HL-60 (cell line): ENCODE measurements at regions not wholly inside any gene's neighbourhood (a gene's known extent, or its start where the extent isn't known, plus 50 kb on each side); places are given as distances from the start of the nearest gene placed in this dataset.

ENCODE experiments used
- DNase-seq, 2 experiments: peaks; one replicate each; pipeline ENCODE4 v3.0.0-alpha.2; 2010 to 2020; ENCODE audit warnings: low read depth in 1 of 2, low spot score in 1 of 2
- H3K27ac ChIP-seq: fragments of 250-450 bp; sonication (Bioruptor Pico); replicated peaks from 2 replicates; pipeline ENCODE4 v1.5.1; 2020; ENCODE audit warnings: mild to moderate bottlenecking, moderate library complexity
- H3K27me3 ChIP-seq: fragments of 250-450 bp; sonication (Bioruptor Pico); 2 replicates; pipeline ENCODE4 v1.5.1; 2021; ENCODE audit warnings: mild to moderate bottlenecking, moderate library complexity; ENCODE audit not compliant: insufficient read depth, poor library complexity, severe bottlenecking
- H3K4me3 ChIP-seq: replicated peaks from 2 replicates; pipeline ENCODE4 v1.5.1; 2011; ENCODE audit warnings: mild to moderate bottlenecking, control low read depth, low read length; ENCODE audit not compliant: insufficient read depth
- GABPA ChIP-seq: IDR thresholded peaks from 2 replicates; pipeline ENCODE4 v1.6.1; 2012; ENCODE audit warnings: low read depth
- POLR2AphosphoS5 ChIP-seq: IDR thresholded peaks from 2 replicates; pipeline ENCODE4 v1.6.1; 2012; ENCODE audit warnings: low read depth
- SPI1 ChIP-seq: IDR thresholded peaks from 2 replicates; pipeline ENCODE4 v1.6.1; 2012; ENCODE audit warnings: low read depth, mild to moderate bottlenecking, borderline replicate concordance
- TF ChIP-seq, protein P1 (sequence below): IDR thresholded peaks from one replicate; pipeline ENCODE4 v1.5.1; 2011; ENCODE audit warnings: low read length, control low read depth, inconsistent platforms; ENCODE audit not compliant: insufficient read depth
- TF ChIP-seq, protein P2 (sequence below): IDR thresholded peaks from 2 replicates; pipeline ENCODE4 v1.6.1; 2012; ENCODE audit warnings: low read depth; ENCODE audit not compliant: insufficient replicate concordance

DNA sequence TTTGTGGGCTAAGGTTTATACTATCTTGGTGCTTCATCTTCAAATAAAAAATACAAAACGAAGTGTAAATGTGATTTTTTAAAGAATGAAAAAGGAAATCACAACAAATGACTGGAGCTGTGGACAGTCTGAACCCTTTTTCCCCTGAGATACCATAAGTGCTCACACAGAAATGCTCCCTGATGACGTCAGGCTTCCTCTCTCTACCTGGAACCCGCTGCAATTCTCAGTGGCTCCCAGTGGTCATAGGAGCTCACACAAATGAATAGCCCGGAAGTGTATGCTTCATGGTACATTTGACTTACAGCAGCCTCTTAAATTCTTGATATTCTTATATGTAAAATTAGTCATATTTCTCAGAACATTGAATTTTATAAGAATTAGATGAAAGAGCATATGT is 249.7 kb upstream of the GYPC start:
- Histone ChIP-seq H3K27me3 (no peaks in the 10 kb centered on the region), H3K4me3 (no peak overlapping the region), H3K27ac (no peak overlapping the region)
- TF ChIP-seq, protein P1, sequence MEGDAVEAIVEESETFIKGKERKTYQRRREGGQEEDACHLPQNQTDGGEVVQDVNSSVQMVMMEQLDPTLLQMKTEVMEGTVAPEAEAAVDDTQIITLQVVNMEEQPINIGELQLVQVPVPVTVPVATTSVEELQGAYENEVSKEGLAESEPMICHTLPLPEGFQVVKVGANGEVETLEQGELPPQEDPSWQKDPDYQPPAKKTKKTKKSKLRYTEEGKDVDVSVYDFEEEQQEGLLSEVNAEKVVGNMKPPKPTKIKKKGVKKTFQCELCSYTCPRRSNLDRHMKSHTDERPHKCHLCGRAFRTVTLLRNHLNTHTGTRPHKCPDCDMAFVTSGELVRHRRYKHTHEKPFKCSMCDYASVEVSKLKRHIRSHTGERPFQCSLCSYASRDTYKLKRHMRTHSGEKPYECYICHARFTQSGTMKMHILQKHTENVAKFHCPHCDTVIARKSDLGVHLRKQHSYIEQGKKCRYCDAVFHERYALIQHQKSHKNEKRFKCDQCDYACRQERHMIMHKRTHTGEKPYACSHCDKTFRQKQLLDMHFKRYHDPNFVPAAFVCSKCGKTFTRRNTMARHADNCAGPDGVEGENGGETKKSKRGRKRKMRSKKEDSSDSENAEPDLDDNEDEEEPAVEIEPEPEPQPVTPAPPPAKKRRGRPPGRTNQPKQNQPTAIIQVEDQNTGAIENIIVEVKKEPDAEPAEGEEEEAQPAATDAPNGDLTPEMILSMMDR: no peak
- TF ChIP-seq POLR2AphosphoS5 (no peak), GABPA (no peak), SPI1 (no peak)
- TF ChIP-seq, protein P2, sequence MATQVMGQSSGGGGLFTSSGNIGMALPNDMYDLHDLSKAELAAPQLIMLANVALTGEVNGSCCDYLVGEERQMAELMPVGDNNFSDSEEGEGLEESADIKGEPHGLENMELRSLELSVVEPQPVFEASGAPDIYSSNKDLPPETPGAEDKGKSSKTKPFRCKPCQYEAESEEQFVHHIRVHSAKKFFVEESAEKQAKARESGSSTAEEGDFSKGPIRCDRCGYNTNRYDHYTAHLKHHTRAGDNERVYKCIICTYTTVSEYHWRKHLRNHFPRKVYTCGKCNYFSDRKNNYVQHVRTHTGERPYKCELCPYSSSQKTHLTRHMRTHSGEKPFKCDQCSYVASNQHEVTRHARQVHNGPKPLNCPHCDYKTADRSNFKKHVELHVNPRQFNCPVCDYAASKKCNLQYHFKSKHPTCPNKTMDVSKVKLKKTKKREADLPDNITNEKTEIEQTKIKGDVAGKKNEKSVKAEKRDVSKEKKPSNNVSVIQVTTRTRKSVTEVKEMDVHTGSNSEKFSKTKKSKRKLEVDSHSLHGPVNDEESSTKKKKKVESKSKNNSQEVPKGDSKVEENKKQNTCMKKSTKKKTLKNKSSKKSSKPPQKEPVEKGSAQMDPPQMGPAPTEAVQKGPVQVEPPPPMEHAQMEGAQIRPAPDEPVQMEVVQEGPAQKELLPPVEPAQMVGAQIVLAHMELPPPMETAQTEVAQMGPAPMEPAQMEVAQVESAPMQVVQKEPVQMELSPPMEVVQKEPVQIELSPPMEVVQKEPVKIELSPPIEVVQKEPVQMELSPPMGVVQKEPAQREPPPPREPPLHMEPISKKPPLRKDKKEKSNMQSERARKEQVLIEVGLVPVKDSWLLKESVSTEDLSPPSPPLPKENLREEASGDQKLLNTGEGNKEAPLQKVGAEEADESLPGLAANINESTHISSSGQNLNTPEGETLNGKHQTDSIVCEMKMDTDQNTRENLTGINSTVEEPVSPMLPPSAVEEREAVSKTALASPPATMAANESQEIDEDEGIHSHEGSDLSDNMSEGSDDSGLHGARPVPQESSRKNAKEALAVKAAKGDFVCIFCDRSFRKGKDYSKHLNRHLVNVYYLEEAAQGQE: no peak
- no peak for DNase-seq

DNA sequence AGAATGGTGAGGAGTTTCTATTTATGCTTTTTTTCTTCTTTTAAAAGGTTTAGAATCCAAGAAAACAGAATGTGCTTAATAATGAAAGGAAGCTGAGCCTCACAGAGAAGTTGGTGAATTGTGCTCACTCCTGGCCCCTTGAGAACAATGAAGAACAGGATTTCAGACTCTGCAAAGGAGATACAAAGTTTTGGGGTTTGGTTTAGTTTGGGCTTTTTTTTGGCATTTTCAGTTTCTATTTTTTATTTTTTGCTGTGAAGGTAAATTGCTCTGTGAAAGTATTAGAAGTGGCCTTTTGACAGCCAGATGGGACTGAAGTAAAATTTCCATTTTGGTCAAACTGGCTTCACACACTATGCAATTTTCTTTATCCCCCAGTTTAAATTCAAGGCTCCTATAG is 247.3 kb upstream of the GYPC start:
- H3K27me3 ChIP-seq: no peaks in the 10 kb centered on the region
- no peak for TF ChIP-seq SPI1
- TF ChIP-seq, protein P1: no peak
- TF ChIP-seq, protein P2: no peak
- TF ChIP-seq GABPA: no peak
- TF ChIP-seq POLR2AphosphoS5: no peak
- no peak overlapping the region for H3K4me3 ChIP-seq
- no peak overlapping the region for H3K27ac ChIP-seq
- DNase-seq: no peak

DNA sequence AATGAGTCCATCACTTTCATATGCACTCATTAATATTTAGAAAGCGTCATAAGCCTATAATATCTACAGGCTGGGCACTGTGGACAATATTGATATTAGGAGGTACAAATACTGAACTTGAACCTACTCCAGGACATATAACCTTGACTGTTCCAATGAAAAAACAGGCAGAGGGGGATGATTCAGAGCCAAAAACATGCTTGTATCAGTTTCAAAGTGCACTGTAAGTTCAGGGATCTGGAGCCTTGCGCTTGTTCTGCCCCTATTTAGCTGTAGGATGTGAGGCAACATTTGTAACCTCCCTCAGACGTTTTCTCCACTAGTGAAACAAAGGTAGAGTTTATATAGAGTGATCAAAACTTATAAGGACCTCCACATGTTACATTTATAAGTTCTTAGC is 246.1 kb upstream of the GYPC start:
- no peak overlapping the region for H3K4me3 ChIP-seq
- no peak for TF ChIP-seq GABPA
- no peak for TF ChIP-seq SPI1
- TF ChIP-seq POLR2AphosphoS5: no peak
- TF ChIP-seq, protein P1: no peak
- TF ChIP-seq, protein P2: no peak
- DNase-seq: no peak
- no peak overlapping the region for H3K27ac ChIP-seq
- no peaks in the 10 kb centered on the region for H3K27me3 ChIP-seq
